Calu3 (cell line): ENCODE measurements at regions not wholly inside any gene's neighbourhood (a gene's known extent, or its start where the extent isn't known, plus 50 kb on each side); places are given as distances from the start of the nearest gene placed in this dataset.
A peak's percentile ranks its signal among the peaks of the same experiment; 100 is the strongest.

Experiments
- BruUV-seq: library from RNA; stranded (reverse); fragments of 400-500 nt; replicated peaks from 2 replicates; lab custom pipeline; 2021; lab: Mats Ljungman, UMichigan
- CTCF ChIA-PET: fragments of 300-600 bp; sonication (Branson Sonifier 250); formaldehyde crosslinking; loops from one replicate; lab custom pipeline; 2022; ENCODE audit warnings: antibody characterized with exemption; lab: Charles Lee
- DNase-seq: peaks from one replicate; pipeline ENCODE4 v3.0.0; 2022
- H3K27ac Mint-ChIP-seq: one replicate; pipeline ENCODE4 v1.8.0; 2022; ENCODE audit warnings: mixed read lengths; ENCODE audit not compliant: unreplicated experiment
- H3K27me3 Mint-ChIP-seq: one replicate; pipeline ENCODE4 v1.8.0; 2022; ENCODE audit warnings: mixed read lengths; ENCODE audit not compliant: unreplicated experiment
- H3K36me3 Mint-ChIP-seq: one replicate; pipeline ENCODE4 v1.8.0; 2022; ENCODE audit warnings: mild to moderate bottlenecking, moderate library complexity, mixed read lengths; ENCODE audit not compliant: insufficient read depth, unreplicated experiment
- H3K4me1 Mint-ChIP-seq: one replicate; pipeline ENCODE4 v1.8.0; 2022; ENCODE audit warnings: mild to moderate bottlenecking, low read depth, mixed read lengths; ENCODE audit not compliant: unreplicated experiment
- H3K4me3 Mint-ChIP-seq: one replicate; pipeline ENCODE4 v1.8.0; 2022; ENCODE audit warnings: mild to moderate bottlenecking, low read depth, moderate library complexity, mixed read lengths; ENCODE audit not compliant: unreplicated experiment
- H3K9me3 Mint-ChIP-seq: one replicate; pipeline ENCODE4 v1.8.0; 2022; ENCODE audit warnings: low read depth, mixed read lengths; ENCODE audit not compliant: unreplicated experiment
- CTCF ChIP-seq: fragments of 200-600 bp; IDR thresholded peaks from one replicate; pipeline ENCODE4 v1.8.0; 2022; ENCODE audit warnings: antibody characterized with exemption; ENCODE audit not compliant: unreplicated experiment
- intact Hi-C: fragments of 100-400 bp; cut with micrococcal nuclease; formaldehyde crosslinking; loops from one replicate; pipeline ENCODE4 v1.10.0; 2022; ENCODE audit not compliant: unreplicated experiment

- Mint-ChIP-seq H3K36me3 (no peaks in the 10 kb centered on the region), H3K4me3 (no peak overlapping the region), H3K9me3 (peaks cover 2% of the 10 kb centered on the region), H3K4me1 (no peaks in the 10 kb centered on the region), H3K27ac (no peak overlapping the region), H3K27me3 (no peaks in the 10 kb centered on the region)
- CTCF ChIA-PET, result no interaction called here
- no peak for TF ChIP-seq CTCF
- DNase-seq, result peak; percentile 54
- intact Hi-C loops, result no loop called here
- BruUV-seq, result no TSS peak
Measured at GRCh38 chr5:156155598-156155997, 171.4 kb upstream of the SGCD start.

GRCh38 chr5:156164306-156164705 is 162.7 kb upstream of the SGCD start:
- CTCF ChIA-PET, result no interaction called here
- intact Hi-C loops, result no loop called here
- DNase-seq, result no peak
- no peaks in the 10 kb centered on the region for H3K36me3 Mint-ChIP-seq
- BruUV-seq, result no TSS peak
- no peaks in the 10 kb centered on the region for H3K4me1 Mint-ChIP-seq
- TF ChIP-seq CTCF, result no peak
- H3K9me3 Mint-ChIP-seq, result peaks cover 5% of the 10 kb centered on the region
- H3K27me3 Mint-ChIP-seq, result no peaks in the 10 kb centered on the region
- no peak overlapping the region for H3K4me3 Mint-ChIP-seq
- H3K27ac Mint-ChIP-seq, result no peak overlapping the region

GRCh38 chr5:156169495-156169894 is 157.5 kb upstream of the SGCD start:
- no peak for TF ChIP-seq CTCF
- H3K4me1 Mint-ChIP-seq, result no peaks in the 10 kb centered on the region
- peaks cover 13% of the 10 kb centered on the region for H3K9me3 Mint-ChIP-seq
- no peak overlapping the region for H3K27ac Mint-ChIP-seq
- CTCF ChIA-PET, result no interaction called here
- no peaks in the 10 kb centered on the region for H3K27me3 Mint-ChIP-seq
- intact Hi-C loops, result no loop called here
- DNase-seq, result no peak
- no peak overlapping the region for H3K4me3 Mint-ChIP-seq
- BruUV-seq, result no TSS peak
- H3K36me3 Mint-ChIP-seq, result no peaks in the 10 kb centered on the region

GRCh38 chr5:156170351-156170961 is 156.5 kb upstream of the SGCD start:
- Mint-ChIP-seq H3K4me1 (no peaks in the 10 kb centered on the region), H3K27me3 (no peaks in the 10 kb centered on the region), H3K36me3 (no peaks in the 10 kb centered on the region), H3K9me3 (peaks cover 16% of the 10 kb centered on the region), H3K27ac (no peak overlapping the region), H3K4me3 (no peak overlapping the region)
- no peak for DNase-seq
- CTCF ChIA-PET, result no interaction called here
- intact Hi-C loops, result no loop called here
- no TSS peak for BruUV-seq
- no peak for TF ChIP-seq CTCF
